Ishikawa (cell line): ENCODE measurements at regions not wholly inside any gene's neighbourhood (a gene's known extent, or its start where the extent isn't known, plus 50 kb on each side); places are given as distances from the start of the nearest gene placed in this dataset.

Source experiments
- CEBPB ChIP-seq: IDR thresholded peaks from 2 replicates; pipeline ENCODE4 v1.6.1; 2012
- CREB1 ChIP-seq: IDR thresholded peaks from 2 replicates; pipeline ENCODE4 v1.6.1; 2012; ENCODE audit warnings: low read depth
- EGR1 ChIP-seq: IDR thresholded peaks from 2 replicates; pipeline ENCODE4 v1.6.1; 2012
- EP300 ChIP-seq: IDR thresholded peaks from 2 replicates; pipeline ENCODE4 v1.6.1; 2012; ENCODE audit warnings: borderline replicate concordance
- FOXM1 ChIP-seq: IDR thresholded peaks from 2 replicates; pipeline ENCODE4 v1.6.1; 2012; ENCODE audit warnings: low read depth, borderline replicate concordance
- MAX ChIP-seq: IDR thresholded peaks from 2 replicates; pipeline ENCODE4 v1.6.1; 2012
- NFIC ChIP-seq: IDR thresholded peaks from 2 replicates; pipeline ENCODE4 v1.6.1; 2012
- RAD21 ChIP-seq: IDR thresholded peaks from 2 replicates; pipeline ENCODE4 v1.6.1; 2012; ENCODE audit warnings: low read depth
- TAF1 ChIP-seq: IDR thresholded peaks from 2 replicates; pipeline ENCODE4 v1.6.1; 2012; ENCODE audit warnings: low read depth, mild to moderate bottlenecking
- TCF12 ChIP-seq: IDR thresholded peaks from 2 replicates; pipeline ENCODE4 v1.6.1; 2012; ENCODE audit warnings: low read depth
- TEAD4 ChIP-seq: IDR thresholded peaks from 2 replicates; pipeline ENCODE4 v1.6.1; 2012
- YY1 ChIP-seq: IDR thresholded peaks from 2 replicates; pipeline ENCODE4 v1.6.1; 2012; ENCODE audit warnings: low read depth
- ZBTB7A ChIP-seq: IDR thresholded peaks from 2 replicates; pipeline ENCODE4 v1.6.1; 2012; ENCODE audit warnings: low read depth
- TF ChIP-seq, protein P1 (sequence below): IDR thresholded peaks from 2 replicates; pipeline ENCODE4 v1.6.1; 2012
- TF ChIP-seq, protein P2 (sequence below): IDR thresholded peaks from 2 replicates; pipeline ENCODE4 v1.6.1; 2012; ENCODE audit warnings: low read depth, mild to moderate bottlenecking

DNA sequence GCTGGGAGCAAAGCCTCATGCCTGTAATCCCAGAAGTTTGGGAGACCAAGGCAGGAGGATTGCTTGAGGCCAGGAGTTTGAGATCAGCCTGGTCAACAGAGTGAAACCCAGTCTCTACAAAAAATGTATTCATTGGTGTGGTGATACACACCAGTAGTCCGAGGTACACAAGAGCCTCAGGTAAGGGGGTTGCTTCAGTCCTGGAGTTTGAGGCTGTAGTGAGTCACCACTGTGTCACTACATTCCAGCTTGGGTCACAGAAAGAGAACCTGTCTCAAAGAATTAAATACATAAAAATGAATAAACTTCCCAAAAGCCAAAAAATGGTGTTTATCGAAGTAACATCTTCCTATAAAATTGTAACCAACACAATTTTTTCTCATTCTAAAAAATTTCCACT is 568.1 kb upstream of the LINC00305 start:
- no peak for TF ChIP-seq NFIC
- no peak for TF ChIP-seq FOXM1
- no peak for TF ChIP-seq TAF1
- no peak for TF ChIP-seq CEBPB
- TF ChIP-seq, protein P1, sequence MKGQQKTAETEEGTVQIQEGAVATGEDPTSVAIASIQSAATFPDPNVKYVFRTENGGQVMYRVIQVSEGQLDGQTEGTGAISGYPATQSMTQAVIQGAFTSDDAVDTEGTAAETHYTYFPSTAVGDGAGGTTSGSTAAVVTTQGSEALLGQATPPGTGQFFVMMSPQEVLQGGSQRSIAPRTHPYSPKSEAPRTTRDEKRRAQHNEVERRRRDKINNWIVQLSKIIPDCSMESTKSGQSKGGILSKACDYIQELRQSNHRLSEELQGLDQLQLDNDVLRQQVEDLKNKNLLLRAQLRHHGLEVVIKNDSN = no peak
- TF ChIP-seq ZBTB7A = no peak
- TF ChIP-seq CREB1 = no peak
- no peak for TF ChIP-seq TEAD4
- TF ChIP-seq, protein P2, sequence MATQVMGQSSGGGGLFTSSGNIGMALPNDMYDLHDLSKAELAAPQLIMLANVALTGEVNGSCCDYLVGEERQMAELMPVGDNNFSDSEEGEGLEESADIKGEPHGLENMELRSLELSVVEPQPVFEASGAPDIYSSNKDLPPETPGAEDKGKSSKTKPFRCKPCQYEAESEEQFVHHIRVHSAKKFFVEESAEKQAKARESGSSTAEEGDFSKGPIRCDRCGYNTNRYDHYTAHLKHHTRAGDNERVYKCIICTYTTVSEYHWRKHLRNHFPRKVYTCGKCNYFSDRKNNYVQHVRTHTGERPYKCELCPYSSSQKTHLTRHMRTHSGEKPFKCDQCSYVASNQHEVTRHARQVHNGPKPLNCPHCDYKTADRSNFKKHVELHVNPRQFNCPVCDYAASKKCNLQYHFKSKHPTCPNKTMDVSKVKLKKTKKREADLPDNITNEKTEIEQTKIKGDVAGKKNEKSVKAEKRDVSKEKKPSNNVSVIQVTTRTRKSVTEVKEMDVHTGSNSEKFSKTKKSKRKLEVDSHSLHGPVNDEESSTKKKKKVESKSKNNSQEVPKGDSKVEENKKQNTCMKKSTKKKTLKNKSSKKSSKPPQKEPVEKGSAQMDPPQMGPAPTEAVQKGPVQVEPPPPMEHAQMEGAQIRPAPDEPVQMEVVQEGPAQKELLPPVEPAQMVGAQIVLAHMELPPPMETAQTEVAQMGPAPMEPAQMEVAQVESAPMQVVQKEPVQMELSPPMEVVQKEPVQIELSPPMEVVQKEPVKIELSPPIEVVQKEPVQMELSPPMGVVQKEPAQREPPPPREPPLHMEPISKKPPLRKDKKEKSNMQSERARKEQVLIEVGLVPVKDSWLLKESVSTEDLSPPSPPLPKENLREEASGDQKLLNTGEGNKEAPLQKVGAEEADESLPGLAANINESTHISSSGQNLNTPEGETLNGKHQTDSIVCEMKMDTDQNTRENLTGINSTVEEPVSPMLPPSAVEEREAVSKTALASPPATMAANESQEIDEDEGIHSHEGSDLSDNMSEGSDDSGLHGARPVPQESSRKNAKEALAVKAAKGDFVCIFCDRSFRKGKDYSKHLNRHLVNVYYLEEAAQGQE = no peak

DNA sequence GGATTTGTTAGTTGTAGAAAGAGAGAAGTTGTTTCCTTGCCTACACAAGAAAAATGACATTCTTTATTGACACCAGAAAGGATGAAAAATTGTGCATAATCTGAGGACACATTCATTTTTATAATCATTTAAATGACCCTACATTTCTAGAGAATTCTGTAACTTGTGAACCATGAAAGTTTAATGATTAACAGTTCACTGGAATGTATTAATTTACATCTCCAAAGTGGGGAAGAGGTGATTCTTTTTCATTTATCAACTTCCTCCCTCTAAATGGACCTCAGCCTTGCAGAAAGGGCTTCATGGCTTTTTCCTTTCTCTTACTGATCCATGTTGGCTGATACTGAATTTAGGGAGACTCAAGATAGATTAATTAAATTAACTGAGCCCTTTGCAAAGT is 565.2 kb upstream of the LINC00305 start:
- TF ChIP-seq TAF1 = no peak
- TF ChIP-seq EP300 = no peak
- TF ChIP-seq YY1 = no peak
- no peak for TF ChIP-seq ZBTB7A
- no peak for TF ChIP-seq FOXM1
- TF ChIP-seq TCF12 = no peak
- no peak for TF ChIP-seq EGR1
- TF ChIP-seq, protein P2 = no peak
- no peak for TF ChIP-seq MAX
- TF ChIP-seq CEBPB = no peak
- TF ChIP-seq CREB1 = no peak
- no peak for TF ChIP-seq NFIC
- TF ChIP-seq, protein P1 = no peak
- TF ChIP-seq RAD21 = no peak
- TF ChIP-seq TEAD4 = no peak

DNA sequence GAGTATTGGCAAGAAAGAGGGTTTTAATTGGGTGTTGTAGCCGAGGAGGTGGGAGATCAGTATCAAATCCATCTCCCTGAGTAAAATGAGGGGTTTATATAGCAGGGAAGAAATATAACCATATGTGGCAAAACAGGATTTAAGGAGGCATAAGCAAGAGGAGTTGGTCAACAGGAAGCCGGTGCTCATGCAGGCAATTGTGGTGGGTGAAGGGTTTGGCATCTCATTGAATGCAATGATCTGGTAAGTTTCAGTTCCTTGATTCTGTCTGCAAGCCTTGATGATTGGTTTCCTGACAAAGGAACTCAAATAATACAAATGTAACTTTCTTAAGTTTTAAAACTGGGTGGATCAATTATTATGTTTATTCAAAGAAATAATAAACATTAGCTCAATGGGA is 564.4 kb upstream of the LINC00305 start:
- TF ChIP-seq, protein P1 = no peak
- no peak for TF ChIP-seq NFIC
- TF ChIP-seq, protein P2 = no peak
- no peak for TF ChIP-seq EP300
- TF ChIP-seq TAF1 = no peak
- no peak for TF ChIP-seq EGR1
- no peak for TF ChIP-seq TCF12
- TF ChIP-seq YY1 = no peak
- TF ChIP-seq MAX = no peak
- TF ChIP-seq FOXM1 = no peak

DNA sequence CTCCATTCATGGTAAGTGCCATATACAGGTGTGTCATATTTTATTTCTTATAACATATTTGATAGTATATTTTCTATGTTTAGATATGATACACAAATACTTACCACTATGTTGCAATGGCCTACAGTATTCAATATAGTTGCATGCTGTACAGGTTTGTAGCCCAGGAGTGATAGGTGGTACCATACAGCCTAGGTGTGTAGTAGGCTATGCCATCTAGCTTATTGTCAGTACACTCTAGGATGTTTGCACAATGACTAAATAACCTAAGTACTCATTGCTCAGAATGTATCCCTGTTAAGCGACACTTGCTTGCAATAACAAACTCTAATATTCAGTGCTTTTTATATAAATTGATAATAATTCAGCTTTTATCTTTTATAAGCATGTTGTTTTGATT is 563.1 kb upstream of the LINC00305 start:
- TF ChIP-seq MAX = no peak
- TF ChIP-seq, protein P1 = no peak
- TF ChIP-seq ZBTB7A = no peak
